Mesothelial cell of epicardium (in vitro differentiated cells): ENCODE measurements at regions not wholly inside any gene's neighbourhood (a gene's known extent, or its start where the extent isn't known, plus 50 kb on each side); places are given as distances from the start of the nearest gene placed in this dataset.

Experiments used
- DNase-seq, 2 experiments: peaks; one replicate each; pipeline ENCODE4 v3.0.0; 2021; ENCODE audit warnings: low spot score in 2 of 2; ENCODE audit not compliant: unreplicated experiment in 2 of 2
- H3K27ac Mint-ChIP-seq: 2 replicates; pipeline ENCODE4 v1.8.0; 2021; ENCODE audit warnings: mixed read lengths
- H3K27me3 Mint-ChIP-seq: 2 replicates; pipeline ENCODE4 v1.8.0; 2021; ENCODE audit warnings: low read depth, mixed read lengths
- H3K36me3 Mint-ChIP-seq: 2 replicates; pipeline ENCODE4 v1.8.0; 2021; ENCODE audit warnings: mixed read lengths
- H3K4me1 Mint-ChIP-seq: 2 replicates; pipeline ENCODE4 v1.8.0; 2021; ENCODE audit warnings: mixed read lengths
- H3K4me3 Mint-ChIP-seq: 2 replicates; pipeline ENCODE4 v1.8.0; 2021; ENCODE audit warnings: mild to moderate bottlenecking, moderate library complexity, mixed read lengths
- H3K9me3 Mint-ChIP-seq: 2 replicates; pipeline ENCODE4 v1.8.0; 2021; ENCODE audit warnings: mixed read lengths
- TF ChIP-seq, protein P1 (sequence below): fragments of 200-600 bp; sonication (generic); IDR thresholded peaks from one replicate; pipeline ENCODE4 v1.5.0; 2021; ENCODE audit warnings: antibody characterized with exemption; ENCODE audit not compliant: unreplicated experiment

DNA sequence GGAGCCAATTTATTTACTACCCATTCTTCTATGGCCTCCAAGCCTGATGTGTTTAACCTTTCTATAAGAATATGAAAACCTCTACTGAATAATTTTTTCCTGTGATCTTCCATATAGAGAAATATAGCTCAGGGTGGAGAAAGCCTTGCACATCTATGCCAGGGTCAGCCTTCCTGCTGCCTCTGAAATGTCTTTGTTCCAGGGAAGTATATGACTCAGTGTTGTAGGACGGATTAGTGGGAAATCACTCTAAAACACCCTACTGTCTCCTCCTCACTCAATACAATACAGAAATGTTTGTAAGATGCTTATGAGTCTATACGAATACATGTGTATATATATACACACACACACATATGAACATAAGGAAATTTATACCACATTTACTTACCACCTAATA, 1044.9 kb downstream of the BRINP3 start:
- H3K27me3 Mint-ChIP-seq = peaks cover 4% of the 10 kb centered on the region
- H3K4me1 Mint-ChIP-seq = no peaks in the 10 kb centered on the region
- TF ChIP-seq, protein P1, sequence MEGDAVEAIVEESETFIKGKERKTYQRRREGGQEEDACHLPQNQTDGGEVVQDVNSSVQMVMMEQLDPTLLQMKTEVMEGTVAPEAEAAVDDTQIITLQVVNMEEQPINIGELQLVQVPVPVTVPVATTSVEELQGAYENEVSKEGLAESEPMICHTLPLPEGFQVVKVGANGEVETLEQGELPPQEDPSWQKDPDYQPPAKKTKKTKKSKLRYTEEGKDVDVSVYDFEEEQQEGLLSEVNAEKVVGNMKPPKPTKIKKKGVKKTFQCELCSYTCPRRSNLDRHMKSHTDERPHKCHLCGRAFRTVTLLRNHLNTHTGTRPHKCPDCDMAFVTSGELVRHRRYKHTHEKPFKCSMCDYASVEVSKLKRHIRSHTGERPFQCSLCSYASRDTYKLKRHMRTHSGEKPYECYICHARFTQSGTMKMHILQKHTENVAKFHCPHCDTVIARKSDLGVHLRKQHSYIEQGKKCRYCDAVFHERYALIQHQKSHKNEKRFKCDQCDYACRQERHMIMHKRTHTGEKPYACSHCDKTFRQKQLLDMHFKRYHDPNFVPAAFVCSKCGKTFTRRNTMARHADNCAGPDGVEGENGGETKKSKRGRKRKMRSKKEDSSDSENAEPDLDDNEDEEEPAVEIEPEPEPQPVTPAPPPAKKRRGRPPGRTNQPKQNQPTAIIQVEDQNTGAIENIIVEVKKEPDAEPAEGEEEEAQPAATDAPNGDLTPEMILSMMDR = no peak
- no peaks in the 10 kb centered on the region for H3K9me3 Mint-ChIP-seq
- H3K27ac Mint-ChIP-seq = no peak overlapping the region
- H3K4me3 Mint-ChIP-seq = no peak overlapping the region
- no peaks in the 10 kb centered on the region for H3K36me3 Mint-ChIP-seq
- no peak for DNase-seq

DNA sequence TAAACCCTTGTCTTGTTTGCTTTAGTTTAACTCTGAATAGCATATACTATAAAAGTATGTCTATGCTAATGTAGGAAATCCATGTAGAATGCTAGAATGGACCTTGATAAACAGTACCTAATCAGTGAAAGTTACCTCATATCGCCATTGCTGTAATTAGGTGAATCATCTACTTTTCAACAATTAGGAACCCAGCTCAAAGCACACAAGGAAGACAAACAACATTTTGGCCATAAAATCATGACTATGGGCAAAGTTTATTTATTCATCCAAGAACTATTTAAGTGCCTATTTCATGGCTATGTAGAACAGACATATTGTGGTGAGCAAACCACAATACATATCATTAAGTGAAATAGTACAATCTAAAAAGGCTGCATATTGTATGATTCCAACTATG, 1043.2 kb downstream of the BRINP3 start:
- no peak overlapping the region for H3K27ac Mint-ChIP-seq
- no peak for DNase-seq

DNA sequence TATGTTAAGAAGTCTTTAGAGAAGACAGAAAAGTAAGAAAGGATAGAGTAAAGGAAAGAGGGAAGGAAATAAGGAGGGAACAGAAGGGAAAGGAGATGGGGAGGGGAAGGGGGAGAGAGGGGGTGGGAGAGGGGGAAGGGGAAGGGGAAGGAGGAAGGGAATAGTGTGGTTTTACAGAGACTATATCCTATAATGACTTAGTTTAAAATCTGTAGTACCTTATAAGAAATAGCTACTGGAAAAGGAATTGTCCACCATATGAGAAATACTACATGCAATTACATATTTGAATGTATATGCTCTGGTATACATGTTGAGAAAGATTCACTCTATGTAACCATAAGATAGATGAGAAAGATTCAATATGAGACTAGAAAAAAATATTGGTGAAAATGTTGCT, 1042.3 kb downstream of the BRINP3 start:
- no peaks in the 10 kb centered on the region for H3K4me1 Mint-ChIP-seq
- TF ChIP-seq, protein P1 = no peak
- no peak overlapping the region for H3K4me3 Mint-ChIP-seq
- H3K27ac Mint-ChIP-seq = no peak overlapping the region
- H3K36me3 Mint-ChIP-seq = no peaks in the 10 kb centered on the region
- peaks cover 7% of the 10 kb centered on the region for H3K27me3 Mint-ChIP-seq
- DNase-seq = no peak
- H3K9me3 Mint-ChIP-seq = no peaks in the 10 kb centered on the region

More for the DNA sequence above, 1043.2 kb downstream of the BRINP3 start:
- no peak overlapping the region for H3K4me3 Mint-ChIP-seq
- no peaks in the 10 kb centered on the region for H3K36me3 Mint-ChIP-seq
- H3K9me3 Mint-ChIP-seq = no peaks in the 10 kb centered on the region
- peaks cover 4% of the 10 kb centered on the region for H3K27me3 Mint-ChIP-seq
- H3K4me1 Mint-ChIP-seq = no peaks in the 10 kb centered on the region
- TF ChIP-seq, protein P1 = no peak

DNA sequence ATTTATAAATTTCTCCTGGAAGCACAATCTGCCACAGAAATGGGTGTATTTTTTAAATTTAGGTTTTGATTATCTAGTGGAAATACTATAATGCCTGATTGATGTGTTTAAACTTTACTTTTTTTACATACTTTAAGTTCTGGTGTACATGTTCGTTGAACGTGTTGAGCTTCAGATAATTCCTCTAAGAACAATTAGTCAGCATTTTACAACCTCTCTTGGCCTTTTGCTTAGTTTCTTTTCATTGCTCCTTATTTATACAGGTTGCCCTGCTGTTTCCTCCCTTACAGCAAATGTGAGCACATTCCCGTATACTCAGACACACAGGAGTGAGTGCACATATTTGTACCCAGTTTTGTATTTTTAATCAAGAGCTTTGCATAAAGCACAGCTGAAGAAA, 1038.9 kb downstream of the BRINP3 start:
- Mint-ChIP-seq H3K9me3 (no peaks in the 10 kb centered on the region), H3K27ac (no peak overlapping the region), H3K36me3 (no peaks in the 10 kb centered on the region), H3K4me1 (no peaks in the 10 kb centered on the region), H3K4me3 (no peak overlapping the region), H3K27me3 (peaks cover 7% of the 10 kb centered on the region)
- no peak for DNase-seq
- TF ChIP-seq, protein P1 = no peak

DNA sequence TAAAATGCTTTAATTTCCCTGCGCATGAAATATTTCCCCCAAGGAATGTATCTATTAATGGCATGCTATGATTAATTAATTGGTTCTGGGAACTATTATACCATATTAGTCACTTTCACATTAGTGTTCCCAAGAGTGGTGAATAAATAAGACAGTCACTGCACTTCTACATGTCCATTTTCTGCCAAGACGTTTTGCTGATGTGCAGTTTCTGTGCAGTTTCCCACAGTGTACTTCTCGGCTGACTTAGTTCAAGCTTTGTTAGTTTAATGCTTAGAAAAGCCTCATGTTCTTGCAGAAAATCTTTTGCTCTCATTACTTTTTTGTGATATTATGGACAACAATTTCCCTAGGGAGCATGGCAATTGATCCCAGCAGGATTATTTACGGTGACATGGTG, 1014.5 kb downstream of the BRINP3 start:
- H3K27me3 Mint-ChIP-seq = peaks cover 6% of the 10 kb centered on the region
- peaks cover 6% of the 10 kb centered on the region for H3K4me1 Mint-ChIP-seq
- no peak for DNase-seq
- H3K4me3 Mint-ChIP-seq = no peak overlapping the region
- TF ChIP-seq, protein P1 = no peak
- no peaks in the 10 kb centered on the region for H3K9me3 Mint-ChIP-seq
- H3K36me3 Mint-ChIP-seq = no peaks in the 10 kb centered on the region
- no peak overlapping the region for H3K27ac Mint-ChIP-seq

DNA sequence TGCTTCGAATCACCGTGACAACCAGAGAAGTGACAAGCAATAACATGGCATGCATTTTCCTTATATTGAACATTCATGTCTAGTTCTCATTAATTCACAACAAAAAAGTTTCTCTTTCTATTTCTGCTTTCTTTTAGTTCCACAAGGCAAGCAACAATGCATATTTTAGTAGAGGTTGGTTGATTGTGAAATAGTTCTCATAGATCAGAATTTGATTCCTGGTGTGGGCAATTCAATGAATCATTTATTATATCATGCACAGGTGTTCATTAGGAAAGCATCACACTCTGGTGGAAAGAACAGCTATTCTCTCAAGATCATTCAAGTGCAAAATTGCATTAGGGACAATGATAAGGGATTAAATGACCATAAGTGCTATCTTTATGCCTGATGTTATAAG, 980.9 kb downstream of the BRINP3 start:
- Mint-ChIP-seq H3K9me3 (no peaks in the 10 kb centered on the region), H3K27me3 (peaks cover 10% of the 10 kb centered on the region), H3K4me1 (no peaks in the 10 kb centered on the region), H3K4me3 (no peak overlapping the region), H3K27ac (no peak overlapping the region), H3K36me3 (no peaks in the 10 kb centered on the region)
- TF ChIP-seq, protein P1 = no peak
- DNase-seq = no peak
